ENCODE measurements at regions not wholly inside any gene's neighbourhood (a gene's known extent, or its start where the extent isn't known, plus 50 kb on each side); places are given as distances from the start of the nearest gene placed in this dataset.

DNA sequence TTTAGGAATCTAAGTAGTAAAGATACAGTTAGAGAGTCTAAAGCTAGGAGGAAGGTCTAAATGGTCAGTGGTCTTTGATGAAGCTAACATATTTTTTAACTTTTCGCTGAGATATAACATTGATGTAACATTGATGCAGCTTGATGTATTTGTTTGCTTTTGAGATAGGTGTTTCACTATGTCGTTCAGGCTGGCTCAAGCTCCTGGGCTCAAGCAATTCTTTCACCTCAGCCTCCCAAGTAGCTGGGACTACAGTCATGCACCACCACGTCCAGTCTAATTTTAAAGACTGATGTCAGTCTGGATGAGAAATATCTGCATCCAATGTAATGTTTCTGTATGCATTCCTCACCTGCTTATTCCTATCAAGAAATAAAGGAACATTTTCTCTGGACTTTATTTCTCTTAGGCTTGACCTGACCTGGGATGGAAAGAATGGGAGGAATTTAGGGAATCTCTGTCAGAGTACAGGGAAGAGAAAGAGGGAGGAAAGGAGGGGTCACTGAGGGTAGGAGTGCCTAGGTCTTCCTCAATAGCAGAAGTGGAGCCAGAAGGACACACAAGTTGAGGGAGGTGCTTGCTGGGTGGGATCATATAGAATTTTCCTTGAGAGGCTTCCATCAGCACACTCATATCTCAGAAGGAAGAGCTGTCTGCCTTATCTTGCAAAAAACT is 101.5 kb upstream of the GPBP1 start:
- in situ Hi-C loops (cut with MboI) = no loop called here
- no TSS peak for BruUV-seq (replicated peaks)

More for the DNA sequence above, 101.5 kb upstream of the GPBP1 start:
- intact Hi-C loops (cut with micrococcal nuclease) = no loop called here
- no peak overlapping the region for H3K27ac ChIP-seq (ENCODE audit: extremely low read depth, low read depth, low read length)
- FAIRE-seq = no peak
- TF ChIP-seq DMBX1 (CRISPR knock-in tag; IDR thresholded peaks at IDR 0.05; ENCODE audit: borderline replicate concordance) (no peak), POLR2H (tag; IDR thresholded peaks at IDR 0.05; ENCODE audit: low read depth) (no peak), TFE3 (CRISPR knock-in tag; IDR thresholded peaks at IDR 0.05) (no peak), ZNF586 (CRISPR knock-in tag; conservative IDR thresholded peaks at IDR 0.05) (no peak), ZNF354B (CRISPR knock-in tag; IDR thresholded peaks at IDR 0.05) (no peak), E2F3 (CRISPR knock-in tag; IDR thresholded peaks at IDR 0.05) (no peak), MLX (CRISPR knock-in tag; conservative IDR thresholded peaks at IDR 0.05) (no peak), CTBP1 (IDR thresholded peaks at IDR 0.05; ENCODE audit: borderline replicate concordance) (no peak), THAP7 (CRISPR knock-in tag; IDR thresholded peaks at IDR 0.05) (no peak), ZNF41 (CRISPR knock-in tag; conservative IDR thresholded peaks at IDR 0.05) (no peak), NR1H2 (CRISPR knock-in tag; IDR thresholded peaks at IDR 0.05) (no peak), AFF4 (CRISPR knock-in tag; IDR thresholded peaks at IDR 0.05) (no peak)
- TF ChIP-seq, protein P1, sequence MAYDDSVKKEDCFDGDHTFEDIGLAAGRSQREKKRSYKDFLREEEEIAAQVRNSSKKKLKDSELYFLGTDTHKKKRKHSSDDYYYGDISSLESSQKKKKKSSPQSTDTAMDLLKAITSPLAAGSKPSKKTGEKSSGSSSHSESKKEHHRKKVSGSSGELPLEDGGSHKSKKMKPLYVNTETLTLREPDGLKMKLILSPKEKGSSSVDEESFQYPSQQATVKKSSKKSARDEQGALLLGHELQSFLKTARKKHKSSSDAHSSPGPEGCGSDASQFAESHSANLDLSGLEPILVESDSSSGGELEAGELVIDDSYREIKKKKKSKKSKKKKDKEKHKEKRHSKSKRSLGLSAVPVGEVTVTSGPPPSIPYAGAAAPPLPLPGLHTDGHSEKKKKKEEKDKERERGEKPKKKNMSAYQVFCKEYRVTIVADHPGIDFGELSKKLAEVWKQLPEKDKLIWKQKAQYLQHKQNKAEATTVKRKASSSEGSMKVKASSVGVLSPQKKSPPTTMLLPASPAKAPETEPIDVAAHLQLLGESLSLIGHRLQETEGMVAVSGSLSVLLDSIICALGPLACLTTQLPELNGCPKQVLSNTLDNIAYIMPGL (CRISPR knock-in tag; IDR thresholded peaks at IDR 0.05) = no peak
- H3K79me2 ChIP-seq (ENCODE audit: control insufficient read depth, insufficient read depth, low read length) = no peaks in the 10 kb centered on the region
- peaks cover 6% of the 10 kb centered on the region for H3K9me3 ChIP-seq (replicated peaks; ENCODE audit: control insufficient read depth, insufficient read depth, low read depth, low read length)
- ChIA-PET POLR2A (interaction anchor here (1.1 to 1.2 kb wide), 2 partner anchors 10 to 163 kb away, joined by 3 to 4 read pairs; no protein-coding TSS in a partner anchor), CTCF (ENCODE audit: low intra/inter-chr PET ratio) (no interaction called here)
- WGBS (ENCODE audit: insufficient coverage, low coverage, missing lambda C conversion rate) = 9% methylated on average over 3 of the region's 3 CpGs
- no peak overlapping the region for H2AFZ ChIP-seq (ENCODE audit: low read depth, low read length)
- H3K27me3 ChIP-seq (ENCODE audit: control insufficient read depth in 2 of 2, insufficient read depth in 2 of 2, low read length in 2 of 2) = peaks cover 0 to 4% of the 10 kb centered on the region in 2 experiments; a peak in 2 of 5 replicates
- no peaks in the 10 kb centered on the region; a peak in 1 of 5 replicates for H3K4me1 ChIP-seq (replicated peaks in 1 of 2; ENCODE audit: control insufficient read depth in 2 of 2, insufficient read depth in 2 of 2, low read length in 2 of 2)
- ATAC-seq = no peak
- H3K4me3 ChIP-seq = no peak overlapping the region
- H3K36me3 ChIP-seq (ENCODE audit: control insufficient read depth, insufficient read depth, low read length) = no peaks in the 10 kb centered on the region
- no peaks in the 10 kb centered on the region for H3K9me1 ChIP-seq (ENCODE audit: control insufficient read depth, insufficient read depth, low read length)
- no peaks in the 10 kb centered on the region for H4K20me1 ChIP-seq (replicated peaks; ENCODE audit: control insufficient read depth, insufficient read depth, low read length)
- H3K9ac ChIP-seq (ENCODE audit: insufficient read depth in 1 of 2, low read depth in 2 of 2, low read length in 2 of 2) = no peak overlapping the region
- H3K4me2 ChIP-seq (ENCODE audit: insufficient read depth, low read length) = no peak overlapping the region
- no peak for DNase-seq (ENCODE audit: extremely low read depth in 1 of 4, low spot score in 3 of 4)
